Inferior parietal cortex (tissue), 1 donor: ENCODE measurements at regions not wholly inside any gene's neighbourhood (a gene's known extent, or its start where the extent isn't known, plus 50 kb on each side); places are given as distances from the start of the nearest gene placed in this dataset.
"Not testable (repeated sequence)": the region's sequence is repeated elsewhere in the genome, so short reads cannot be mapped to it uniquely, and the experiment has no call there.

Experiments used
- DNase-seq: peaks from one replicate; pipeline ENCODE4 v3.0.0-alpha.2; 2016; ENCODE audit errors: extremely low spot score

GRCh38 chr3:4071481-4072184 lies 231.5 kb upstream of the SETMAR start:
- no peak for DNase-seq

- DNase-seq, result not testable (repeated sequence)
Observed at GRCh38 chr3:4077278-4077677, 225.9 kb upstream of the SETMAR start.

- DNase-seq, result no peak
Observed at GRCh38 chr3:4077950-4078349, 225.2 kb upstream of the SETMAR start.

GRCh38 chr3:4078903-4079302 lies 224.3 kb upstream of the SETMAR start:
- no peak for DNase-seq

GRCh38 chr3:4079339-4080195 lies 223.6 kb upstream of the SETMAR start:
- no peak for DNase-seq

GRCh38 chr3:4083225-4084015 lies 219.7 kb upstream of the SETMAR start:
- no peak for DNase-seq

- no peak for DNase-seq
Observed at GRCh38 chr3:4084271-4084670, 218.9 kb upstream of the SETMAR start.

GRCh38 chr3:4086662-4087061 lies 216.5 kb upstream of the SETMAR start:
- not testable (repeated sequence) for DNase-seq

- no peak for DNase-seq
Observed at GRCh38 chr3:4091786-4092185, 211.4 kb upstream of the SETMAR start.

- no peak for DNase-seq
Observed at GRCh38 chr3:4097801-4098200, 205.4 kb upstream of the SETMAR start.

- DNase-seq, result no peak
Observed at GRCh38 chr3:4099607-4100006, 203.6 kb upstream of the SETMAR start.

- DNase-seq, result no peak
Observed at GRCh38 chr3:4107430-4107829, 195.7 kb upstream of the SETMAR start.

- DNase-seq, result no peak
Observed at GRCh38 chr3:4113811-4114522, 189.2 kb upstream of the SETMAR start.

GRCh38 chr3:4119119-4119518 lies 184.1 kb upstream of the SETMAR start:
- no peak for DNase-seq

- no peak for DNase-seq
Observed at GRCh38 chr3:4125576-4125975, 177.6 kb upstream of the SETMAR start.

GRCh38 chr3:4138150-4138785 lies 164.9 kb upstream of the SETMAR start:
- DNase-seq, result no peak

GRCh38 chr3:4138786-4139431 lies 164.3 kb upstream of the SETMAR start:
- no peak for DNase-seq

GRCh38 chr3:4139462-4140140 lies 163.6 kb upstream of the SETMAR start:
- no peak for DNase-seq

GRCh38 chr3:4140921-4141320 lies 162.2 kb upstream of the SETMAR start:
- no peak for DNase-seq

GRCh38 chr3:4147556-4148118 lies 155.5 kb upstream of the SETMAR start:
- DNase-seq, result no peak
